A673 (cell line): ENCODE measurements at regions not wholly inside any gene's neighbourhood (a gene's known extent, or its start where the extent isn't known, plus 50 kb on each side); places are given as distances from the start of the nearest gene placed in this dataset.

Experiments used
- EZH2 ChIP-seq: fragments of 200-600 bp; sonication (generic); IDR thresholded peaks from 2 replicates; pipeline ENCODE4 v1.6.1; 2017; ENCODE audit warnings: borderline replicate concordance, low read depth, mild to moderate bottlenecking, mixed read lengths, antibody characterized with exemption, low read length; ENCODE audit not compliant: poor library complexity, severe bottlenecking
- TF ChIP-seq, protein P1 (sequence below): fragments of 300-800, 200-600 bp; sonication (generic); conservative IDR thresholded peaks from 2 replicates; pipeline ENCODE4 v1.5.1; 2017; ENCODE audit warnings: low read depth, mild to moderate bottlenecking, antibody characterized with exemption, low read length, moderate library complexity, mixed read lengths

- TF ChIP-seq, protein P1, sequence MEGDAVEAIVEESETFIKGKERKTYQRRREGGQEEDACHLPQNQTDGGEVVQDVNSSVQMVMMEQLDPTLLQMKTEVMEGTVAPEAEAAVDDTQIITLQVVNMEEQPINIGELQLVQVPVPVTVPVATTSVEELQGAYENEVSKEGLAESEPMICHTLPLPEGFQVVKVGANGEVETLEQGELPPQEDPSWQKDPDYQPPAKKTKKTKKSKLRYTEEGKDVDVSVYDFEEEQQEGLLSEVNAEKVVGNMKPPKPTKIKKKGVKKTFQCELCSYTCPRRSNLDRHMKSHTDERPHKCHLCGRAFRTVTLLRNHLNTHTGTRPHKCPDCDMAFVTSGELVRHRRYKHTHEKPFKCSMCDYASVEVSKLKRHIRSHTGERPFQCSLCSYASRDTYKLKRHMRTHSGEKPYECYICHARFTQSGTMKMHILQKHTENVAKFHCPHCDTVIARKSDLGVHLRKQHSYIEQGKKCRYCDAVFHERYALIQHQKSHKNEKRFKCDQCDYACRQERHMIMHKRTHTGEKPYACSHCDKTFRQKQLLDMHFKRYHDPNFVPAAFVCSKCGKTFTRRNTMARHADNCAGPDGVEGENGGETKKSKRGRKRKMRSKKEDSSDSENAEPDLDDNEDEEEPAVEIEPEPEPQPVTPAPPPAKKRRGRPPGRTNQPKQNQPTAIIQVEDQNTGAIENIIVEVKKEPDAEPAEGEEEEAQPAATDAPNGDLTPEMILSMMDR, result no peak
- TF ChIP-seq EZH2, result no peak
Observed at GRCh38 chrX:122421434-122422121, 762.5 kb upstream of the GRIA3 start.
